Smooth muscle cell (in vitro differentiated cells): ENCODE measurements at regions not wholly inside any gene's neighbourhood (a gene's known extent, or its start where the extent isn't known, plus 50 kb on each side); places are given as distances from the start of the nearest gene placed in this dataset.

Experiments
- DNase-seq: peaks from one replicate; lab custom pipeline; 2025; ENCODE audit not compliant: unreplicated experiment; lab: John Stamatoyannopoulos, UW
- H2AFZ ChIP-seq: fragments of 200-600 bp; sonication (generic); 2 replicates; pipeline ENCODE4 v1.6.0; 2016; ENCODE audit warnings: antibody characterized with exemption, low read depth, mild to moderate bottlenecking
- H3F3A ChIP-seq: fragments of 200-600 bp; sonication (generic); 2 replicates; pipeline ENCODE4 v1.6.0; 2017; ENCODE audit warnings: antibody characterized with exemption, low read depth
- H3K27ac ChIP-seq: fragments of 200-600 bp; sonication (generic); 2 replicates; pipeline ENCODE4 v1.5.1; 2016; ENCODE audit warnings: low read depth, mild to moderate bottlenecking
- H3K27me3 ChIP-seq: fragments of 200-600 bp; sonication (generic); 2 replicates; pipeline ENCODE4 v1.6.1; 2016; ENCODE audit warnings: low read depth, mild to moderate bottlenecking
- H3K36me3 ChIP-seq: fragments of 200-600 bp; sonication (generic); 2 replicates; pipeline ENCODE4 v1.5.1; 2016; ENCODE audit warnings: low read depth
- H3K4me1 ChIP-seq: fragments of 200-600 bp; sonication (generic); 2 replicates; pipeline ENCODE4 v1.5.1; 2016; ENCODE audit warnings: low read depth
- H3K4me2 ChIP-seq: fragments of 200-600 bp; sonication (generic); 2 replicates; pipeline ENCODE4 v1.6.0; 2016; ENCODE audit warnings: mild to moderate bottlenecking
- H3K4me3 ChIP-seq: fragments of 200-600 bp; sonication (generic); 2 replicates; pipeline ENCODE4 v1.5.1; 2016; ENCODE audit warnings: mild to moderate bottlenecking
- H3K79me2 ChIP-seq: fragments of 200-600 bp; sonication (generic); 2 replicates; pipeline ENCODE4 v1.6.0; 2016; ENCODE audit warnings: low read depth, mild to moderate bottlenecking
- H3K9ac ChIP-seq: fragments of 200-600 bp; sonication (generic); 2 replicates; pipeline ENCODE4 v1.6.0; 2016; ENCODE audit warnings: low read depth
- H3K9me3 ChIP-seq: fragments of 200-600 bp; sonication (generic); replicated peaks from 2 replicates; pipeline ENCODE4 v1.5.1; 2016; ENCODE audit warnings: low read depth
- H4K20me1 ChIP-seq: fragments of 200-600 bp; sonication (generic); 2 replicates; pipeline ENCODE4 v1.6.0; 2016; ENCODE audit warnings: low read depth
- WGBS: methylation state at CpG from one replicate; pipeline ENCODE4 v1.1.7; 2016; ENCODE audit warnings: low lambda C conversion rate; 5-methylcytosine and 5-hydroxymethylcytosine counted together
- TF ChIP-seq, protein P1 (sequence below): fragments of 200-600 bp; sonication (generic); IDR thresholded peaks from 2 replicates; pipeline ENCODE4 v1.5.1; 2017; ENCODE audit warnings: borderline replicate concordance, mild to moderate bottlenecking, antibody characterized with exemption; ENCODE audit not compliant: insufficient read depth, poor library complexity, severe bottlenecking

DNA sequence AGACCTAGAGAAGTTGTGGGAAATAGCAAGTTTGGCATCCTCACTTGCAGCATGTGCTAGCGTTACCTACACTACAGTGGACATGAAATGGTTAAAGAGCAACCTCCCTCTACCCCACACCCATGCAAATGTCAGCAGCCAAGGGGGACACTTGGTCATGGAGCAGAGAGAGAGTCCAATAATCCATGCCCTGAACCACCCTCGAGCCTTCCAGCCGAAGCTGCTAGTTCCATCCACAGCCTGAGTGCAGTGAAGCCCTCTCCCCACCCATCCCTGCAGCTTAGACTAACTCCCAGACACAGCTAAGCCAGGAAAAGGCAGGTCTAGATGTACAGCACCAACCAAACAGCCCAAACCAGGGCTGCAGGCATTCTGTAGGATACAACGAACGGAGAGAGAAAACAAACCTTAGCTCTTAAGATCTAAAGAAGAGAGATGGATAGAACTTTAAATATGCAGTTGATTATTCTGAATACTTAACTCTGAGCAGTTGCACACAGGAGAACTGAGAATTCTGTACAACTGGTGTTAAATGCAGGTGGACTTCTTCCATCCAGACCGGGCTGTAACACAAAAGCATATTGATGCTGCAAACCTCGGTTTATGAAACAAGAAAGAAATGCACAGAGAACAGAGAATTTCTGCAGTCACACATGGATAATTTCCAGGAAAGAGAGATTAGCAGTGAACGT lies 93.8 kb downstream of the SALL1 start:
- Histone ChIP-seq H4K20me1 (no peaks in the 10 kb centered on the region), H2AFZ (no peak overlapping the region), H3K4me1 (no peaks in the 10 kb centered on the region), H3K36me3 (no peaks in the 10 kb centered on the region), H3K9ac (no peak overlapping the region), H3K9me3 (no peaks in the 10 kb centered on the region), H3K79me2 (no peaks in the 10 kb centered on the region), H3K4me2 (no peak overlapping the region), H3F3A (no peaks in the 10 kb centered on the region), H3K27ac (no peak overlapping the region), H3K27me3 (peaks cover 2% of the 10 kb centered on the region), H3K4me3 (no peak overlapping the region)
- DNase-seq, result no peak
- TF ChIP-seq, protein P1, sequence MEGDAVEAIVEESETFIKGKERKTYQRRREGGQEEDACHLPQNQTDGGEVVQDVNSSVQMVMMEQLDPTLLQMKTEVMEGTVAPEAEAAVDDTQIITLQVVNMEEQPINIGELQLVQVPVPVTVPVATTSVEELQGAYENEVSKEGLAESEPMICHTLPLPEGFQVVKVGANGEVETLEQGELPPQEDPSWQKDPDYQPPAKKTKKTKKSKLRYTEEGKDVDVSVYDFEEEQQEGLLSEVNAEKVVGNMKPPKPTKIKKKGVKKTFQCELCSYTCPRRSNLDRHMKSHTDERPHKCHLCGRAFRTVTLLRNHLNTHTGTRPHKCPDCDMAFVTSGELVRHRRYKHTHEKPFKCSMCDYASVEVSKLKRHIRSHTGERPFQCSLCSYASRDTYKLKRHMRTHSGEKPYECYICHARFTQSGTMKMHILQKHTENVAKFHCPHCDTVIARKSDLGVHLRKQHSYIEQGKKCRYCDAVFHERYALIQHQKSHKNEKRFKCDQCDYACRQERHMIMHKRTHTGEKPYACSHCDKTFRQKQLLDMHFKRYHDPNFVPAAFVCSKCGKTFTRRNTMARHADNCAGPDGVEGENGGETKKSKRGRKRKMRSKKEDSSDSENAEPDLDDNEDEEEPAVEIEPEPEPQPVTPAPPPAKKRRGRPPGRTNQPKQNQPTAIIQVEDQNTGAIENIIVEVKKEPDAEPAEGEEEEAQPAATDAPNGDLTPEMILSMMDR, result no peak
- WGBS, result 78% methylated on average over 8 of the region's 8 CpGs

GRCh38 chr16:51056331-51056730 lies 94.7 kb downstream of the SALL1 start:
- TF ChIP-seq, protein P1, result no peak
- Histone ChIP-seq H3K4me2 (no peak overlapping the region), H3K79me2 (no peaks in the 10 kb centered on the region), H3K27ac (no peak overlapping the region), H2AFZ (peak overlapping the region; percentile 49), H3K27me3 (peaks cover 2% of the 10 kb centered on the region), H4K20me1 (no peaks in the 10 kb centered on the region), H3K4me1 (no peaks in the 10 kb centered on the region), H3K4me3 (no peak overlapping the region), H3K9ac (no peak overlapping the region), H3K9me3 (no peaks in the 10 kb centered on the region), H3K36me3 (no peaks in the 10 kb centered on the region), H3F3A (no peaks in the 10 kb centered on the region)
- 51% methylated on average over 2 of the region's 2 CpGs for WGBS
- DNase-seq, result no peak

DNA sequence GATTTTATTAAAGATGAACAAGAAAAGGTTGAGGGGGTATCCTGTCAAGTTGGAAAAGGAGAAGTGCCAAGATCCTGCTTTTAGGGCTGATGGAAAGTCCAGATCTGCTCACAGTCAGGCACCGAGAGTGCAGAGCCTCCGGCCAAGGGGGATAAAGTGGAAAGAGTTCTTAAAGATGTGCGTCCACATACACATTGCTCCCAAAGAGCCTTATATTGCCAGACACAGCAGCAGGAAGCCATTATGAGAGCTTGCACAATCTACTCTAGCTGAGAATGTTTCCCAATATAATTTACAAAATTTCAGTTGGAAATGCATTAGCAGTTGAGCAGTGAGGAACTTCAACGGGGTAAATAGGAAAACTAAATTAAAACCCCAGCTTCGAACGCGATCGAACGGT lies 95.6 kb downstream of the SALL1 start:
- Histone ChIP-seq H3K4me2 (no peak overlapping the region), H3K27me3 (peaks cover 2% of the 10 kb centered on the region), H3K36me3 (no peaks in the 10 kb centered on the region), H3K4me3 (no peak overlapping the region), H3K79me2 (no peaks in the 10 kb centered on the region), H3K9me3 (no peaks in the 10 kb centered on the region), H2AFZ (no peak overlapping the region), H3K27ac (no peak overlapping the region), H4K20me1 (no peaks in the 10 kb centered on the region), H3K9ac (no peak overlapping the region), H3F3A (no peaks in the 10 kb centered on the region), H3K4me1 (no peaks in the 10 kb centered on the region)
- 85% methylated on average over 9 of the region's 9 CpGs for WGBS
- TF ChIP-seq, protein P1, result no peak
- no peak for DNase-seq

DNA sequence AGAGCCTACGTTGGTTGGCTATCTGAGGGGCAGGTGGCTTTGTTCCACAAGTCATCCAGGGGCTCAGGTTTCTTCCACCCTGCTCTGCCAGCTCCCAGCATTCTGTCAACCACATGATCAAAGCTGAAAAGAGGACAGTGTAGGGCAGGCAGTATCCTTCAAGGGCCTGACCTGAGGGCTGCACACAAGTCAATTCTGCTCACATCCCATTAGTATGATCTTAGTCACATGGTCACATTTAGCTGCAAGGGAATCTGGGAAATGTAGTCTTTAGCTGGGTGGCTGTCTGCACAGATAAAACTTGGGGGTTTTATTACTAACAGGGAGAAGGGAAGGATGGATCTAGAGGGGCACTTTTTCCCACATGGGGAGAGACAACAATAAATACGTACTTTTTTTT lies 97.3 kb downstream of the SALL1 start:
- Histone ChIP-seq H3K9me3 (no peaks in the 10 kb centered on the region), H3K9ac (no peak overlapping the region), H3K4me2 (no peak overlapping the region), H3K36me3 (no peaks in the 10 kb centered on the region), H3K4me1 (no peaks in the 10 kb centered on the region), H2AFZ (no peak overlapping the region), H3K4me3 (no peak overlapping the region), H3F3A (no peaks in the 10 kb centered on the region), H3K79me2 (no peaks in the 10 kb centered on the region), H3K27ac (no peak overlapping the region), H3K27me3 (no peaks in the 10 kb centered on the region), H4K20me1 (no peaks in the 10 kb centered on the region)
- WGBS, result 97% methylated on average over 2 of the region's 2 CpGs
- TF ChIP-seq, protein P1, result no peak
- no peak for DNase-seq
